COLO668 (cell line): ENCODE measurements at regions not wholly inside any gene's neighbourhood (a gene's known extent, or its start where the extent isn't known, plus 50 kb on each side); places are given as distances from the start of the nearest gene placed in this dataset.
"Not testable (repeated sequence)": the region's sequence is repeated elsewhere in the genome, so short reads cannot be mapped to it uniquely, and the experiment has no call there.

Experiments
- DNase-seq: peaks from one replicate; lab custom pipeline; 2025; ENCODE audit not compliant: unreplicated experiment; lab: John Stamatoyannopoulos, UW

GRCh38 chr4:60588556-60588955, 611.6 kb upstream of the ADGRL3 start:
- DNase-seq = no peak

GRCh38 chr4:60589425-60589824, 610.7 kb upstream of the ADGRL3 start:
- no peak for DNase-seq

GRCh38 chr4:60590116-60590515, 610.0 kb upstream of the ADGRL3 start:
- DNase-seq = no peak

- no peak for DNase-seq
Measured at GRCh38 chr4:60605646-60606354, 594.3 kb upstream of the ADGRL3 start.

- DNase-seq = no peak
Measured at GRCh38 chr4:60611762-60612496, 588.2 kb upstream of the ADGRL3 start.

GRCh38 chr4:60617731-60618130, 582.4 kb upstream of the ADGRL3 start:
- no peak for DNase-seq

- DNase-seq = no peak
Measured at GRCh38 chr4:60619531-60620305, 580.4 kb upstream of the ADGRL3 start.

GRCh38 chr4:60637976-60638375, 562.1 kb upstream of the ADGRL3 start:
- no peak for DNase-seq

- no peak for DNase-seq
Measured at GRCh38 chr4:60648774-60649173, 551.4 kb upstream of the ADGRL3 start.

GRCh38 chr4:60652933-60653332, 547.2 kb upstream of the ADGRL3 start:
- no peak for DNase-seq

- no peak for DNase-seq
Measured at GRCh38 chr4:60655356-60655755, 544.8 kb upstream of the ADGRL3 start.

GRCh38 chr4:60656171-60656570, 544.0 kb upstream of the ADGRL3 start:
- no peak for DNase-seq

GRCh38 chr4:60657041-60657440, 543.1 kb upstream of the ADGRL3 start:
- DNase-seq = no peak

- DNase-seq = no peak
Measured at GRCh38 chr4:60657807-60658206, 542.3 kb upstream of the ADGRL3 start.

- no peak for DNase-seq
Measured at GRCh38 chr4:60663769-60664168, 536.4 kb upstream of the ADGRL3 start.

- DNase-seq = no peak
Measured at GRCh38 chr4:60682901-60683300, 517.2 kb upstream of the ADGRL3 start.

GRCh38 chr4:60683357-60683756, 516.8 kb upstream of the ADGRL3 start:
- DNase-seq = no peak

- no peak for DNase-seq
Measured at GRCh38 chr4:60683973-60684372, 516.2 kb upstream of the ADGRL3 start.

GRCh38 chr4:60696062-60696461, 504.1 kb upstream of the ADGRL3 start:
- DNase-seq = not testable (repeated sequence)

GRCh38 chr4:60709061-60709460, 491.1 kb upstream of the ADGRL3 start:
- DNase-seq = no peak

GRCh38 chr4:60718874-60719273, 481.3 kb upstream of the ADGRL3 start:
- no peak for DNase-seq

GRCh38 chr4:60721685-60722084, 478.4 kb upstream of the ADGRL3 start:
- DNase-seq = no peak
